NOMO-1 treated with DMSO at 0.1 percent for 48 hours (cell line): ENCODE measurements at regions not wholly inside any gene's neighbourhood (a gene's known extent, or its start where the extent isn't known, plus 50 kb on each side); places are given as distances from the start of the nearest gene placed in this dataset.

Experiments used
- DNase-seq: peaks from one replicate; lab custom pipeline; 2025; ENCODE audit not compliant: unreplicated experiment; lab: John Stamatoyannopoulos, UW

DNA sequence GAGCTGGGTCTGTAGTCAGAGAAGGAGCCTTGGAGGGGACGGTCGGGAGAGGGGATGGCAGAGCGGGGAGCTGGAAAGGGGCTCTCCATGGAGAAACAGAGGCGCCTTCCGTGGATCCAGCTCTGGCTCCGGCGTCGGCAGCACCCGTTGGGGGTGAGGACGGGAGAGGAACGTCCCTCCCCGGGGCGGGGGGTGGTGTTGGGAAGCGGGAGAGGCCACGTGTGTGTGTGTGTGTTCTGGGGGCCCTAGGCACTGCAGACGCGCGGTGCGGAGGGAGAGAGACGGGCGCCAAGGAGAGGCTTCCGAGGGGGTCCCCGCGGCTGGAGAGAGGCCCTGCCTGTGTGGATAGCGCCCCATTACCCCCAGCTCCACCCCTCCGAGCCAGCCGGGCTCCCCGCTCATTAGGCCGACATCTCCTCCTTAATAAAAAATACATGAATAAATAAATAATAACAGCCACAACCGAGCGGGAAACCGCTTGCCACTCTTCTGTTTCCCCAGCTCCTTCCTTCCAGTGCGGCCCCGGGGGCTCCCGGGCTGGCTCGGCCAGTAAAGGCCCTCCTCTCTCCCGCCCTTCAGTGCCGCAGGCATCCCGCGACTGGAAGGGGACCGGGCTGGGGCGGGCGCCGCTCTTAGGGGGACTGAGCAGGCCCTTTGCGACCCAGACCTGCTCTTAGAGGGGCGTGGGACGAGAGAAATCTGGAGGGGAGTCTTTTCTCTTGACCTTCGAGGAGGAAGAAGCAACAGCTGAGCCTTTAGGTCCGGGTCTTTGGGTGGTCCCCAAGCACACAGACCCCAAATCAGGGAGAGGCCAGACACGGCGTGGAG lies 71.3 kb upstream of the ARAP3 start:
- DNase-seq, result no peak

GRCh38 chr5:141747152-141748141 lies 65.4 kb upstream of the ARAP3 start:
- DNase-seq, result no peak

DNA sequence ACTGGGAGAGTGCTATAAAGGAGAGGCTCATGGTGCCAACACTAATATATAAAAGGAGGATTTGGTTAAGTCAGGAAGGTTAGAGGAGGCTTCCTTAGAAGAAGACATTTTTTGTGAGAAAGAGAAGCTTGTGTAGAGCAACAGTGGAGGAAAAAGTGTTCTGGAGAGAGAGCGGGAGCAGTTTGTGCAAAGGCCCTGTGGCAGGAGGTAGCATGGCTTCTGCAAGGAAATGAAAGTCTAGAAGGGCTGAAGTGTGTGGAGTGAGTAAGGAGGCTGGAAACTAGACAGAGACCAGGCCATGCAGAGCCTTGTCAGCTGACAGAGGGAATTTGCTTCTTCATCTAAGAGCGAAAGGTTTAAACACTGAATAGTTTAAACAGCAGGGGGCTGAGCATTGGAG lies 64.4 kb upstream of the ARAP3 start:
- DNase-seq, result no peak

DNA sequence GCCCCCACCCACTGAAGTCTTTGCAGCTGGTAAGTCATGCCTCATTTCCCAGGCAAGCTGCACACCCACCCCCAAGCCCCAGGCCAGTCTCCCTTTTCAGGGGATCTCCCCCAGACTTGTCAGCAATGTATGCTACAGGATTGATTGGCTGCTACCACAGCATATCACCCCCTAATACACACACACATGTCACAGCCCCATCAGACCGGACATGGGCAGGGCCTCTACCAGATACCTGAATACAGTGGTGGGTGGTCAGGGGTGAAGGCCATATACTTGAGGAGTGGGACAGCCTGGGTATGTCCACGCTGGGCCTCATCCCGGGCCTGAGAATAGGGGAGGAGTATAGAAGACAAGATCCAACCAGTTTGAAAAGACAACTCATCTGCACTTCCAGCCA lies 63.4 kb upstream of the ARAP3 start:
- DNase-seq, result no peak

DNA sequence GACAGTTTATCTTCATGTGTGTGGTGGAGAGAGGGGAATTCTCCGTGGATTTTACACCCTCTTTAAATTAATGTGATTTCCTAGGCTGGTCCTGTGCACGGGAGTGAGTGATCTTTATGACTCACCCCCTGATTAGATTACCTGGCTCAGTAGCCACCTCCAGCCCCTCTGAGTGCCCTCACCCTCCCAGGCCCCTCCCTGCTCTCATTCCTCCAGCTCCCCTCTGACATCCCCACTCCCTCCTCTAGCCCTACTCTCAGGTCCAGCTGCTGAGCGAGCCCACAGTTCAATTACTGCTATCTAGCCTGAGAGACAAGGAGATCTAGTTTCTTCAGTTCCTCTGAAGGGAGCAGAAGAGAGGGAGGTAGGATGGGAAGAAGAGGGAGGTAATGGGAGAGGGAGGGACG lies 61.8 kb upstream of the ARAP3 start:
- DNase-seq, result no peak

- DNase-seq, result no peak
These were observed 61.1 kb upstream of the ARAP3 start for GRCh38 chr5:141742866-141743851.

DNA sequence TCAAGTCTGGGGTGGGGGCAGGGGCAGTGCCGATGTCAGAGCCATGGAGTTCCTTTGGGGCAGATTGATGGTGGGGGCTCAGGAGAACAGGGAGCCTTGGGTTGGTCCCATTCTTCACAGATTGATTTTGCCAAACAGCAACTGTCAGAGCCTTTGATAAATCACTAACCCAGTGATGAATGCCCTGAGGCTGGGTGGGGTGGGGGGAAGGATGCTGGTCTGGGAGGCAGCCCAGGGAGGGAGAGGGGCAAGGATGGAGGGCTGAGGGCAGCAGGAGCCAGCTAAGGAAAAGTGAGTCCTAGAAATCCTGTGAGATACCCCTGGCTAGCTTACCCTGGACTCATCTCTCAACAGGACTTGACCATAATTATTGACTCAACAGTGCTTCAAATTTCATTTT lies 60.1 kb upstream of the ARAP3 start:
- DNase-seq, result no peak

GRCh38 chr5:141740885-141741284 lies 58.9 kb upstream of the ARAP3 start:
- DNase-seq, result no peak

DNA sequence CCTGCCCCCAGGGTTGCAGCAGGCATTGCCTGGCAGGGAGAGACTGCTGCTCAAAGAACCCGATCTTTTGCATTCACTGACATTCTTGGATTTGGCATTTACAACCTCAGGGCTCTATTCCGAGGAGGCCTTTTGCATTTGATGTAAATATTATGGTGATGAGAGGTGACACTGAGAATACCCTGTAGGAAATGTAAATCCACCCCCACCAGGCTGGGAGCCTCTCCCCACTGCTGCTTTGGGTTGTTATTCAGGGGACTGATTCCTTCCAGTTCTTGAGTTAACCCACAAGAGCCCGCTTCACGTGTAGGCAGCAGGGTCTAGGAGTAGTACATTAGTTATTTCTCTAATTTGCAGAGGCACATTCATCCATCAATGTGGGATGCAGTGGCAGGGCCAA lies 55.5 kb upstream of the ARAP3 start:
- no peak for DNase-seq

DNA sequence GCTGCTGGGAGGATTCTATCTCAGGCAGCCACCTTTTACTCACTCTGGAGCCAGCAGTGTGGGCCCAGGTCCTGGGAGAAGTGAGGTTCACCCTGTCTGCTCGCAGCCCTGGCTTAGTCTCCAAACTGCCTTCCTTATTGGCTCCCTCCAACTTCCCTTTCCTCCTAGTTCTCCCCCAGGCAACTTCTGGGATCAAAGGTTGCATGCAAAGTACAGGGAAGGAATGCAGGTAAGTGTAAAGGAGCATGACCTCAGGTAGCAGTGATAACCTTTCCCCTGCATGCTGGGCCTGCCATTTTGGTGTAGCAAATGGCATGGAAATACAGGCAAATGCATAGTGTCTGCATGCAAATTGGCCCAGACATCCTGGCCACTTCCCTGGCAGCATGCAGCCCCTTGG lies 53.8 kb upstream of the ARAP3 start:
- DNase-seq, result no peak

DNA sequence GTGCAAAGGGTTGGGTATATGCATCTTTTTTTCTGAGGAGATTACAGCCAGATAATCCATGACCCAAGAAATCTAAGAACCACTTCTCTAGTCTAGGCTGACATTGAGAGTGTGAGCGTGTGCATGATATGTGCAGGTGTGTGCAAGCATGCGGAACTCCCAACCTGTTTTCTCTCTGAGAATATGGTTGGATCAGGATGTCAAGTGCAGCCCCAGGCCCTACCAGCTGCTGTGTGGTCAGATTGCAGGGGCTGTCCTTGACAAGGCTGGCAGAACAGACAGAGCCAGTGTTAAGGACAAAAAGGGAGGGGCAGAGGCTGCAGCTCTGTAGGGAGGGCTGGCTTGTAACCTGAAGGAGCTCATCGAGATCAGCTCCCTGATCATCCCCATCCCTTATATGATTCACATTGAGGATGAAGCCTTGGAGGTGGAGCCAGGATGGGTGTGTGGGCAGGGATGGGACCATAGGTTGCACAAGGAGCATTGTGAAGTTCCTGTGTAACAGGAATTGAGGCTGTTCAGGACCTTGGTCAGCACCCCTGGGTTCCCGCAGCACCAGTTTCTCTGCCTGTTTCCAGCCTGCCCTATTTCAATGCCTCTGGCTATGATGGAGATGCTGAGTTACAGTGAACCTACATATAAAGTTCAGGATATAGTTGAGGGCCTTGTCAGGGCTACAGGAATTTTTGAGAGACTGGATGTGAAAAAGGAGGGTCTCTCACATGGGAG lies 52.6 kb upstream of the ARAP3 start:
- peak; percentile 24 for DNase-seq

DNA sequence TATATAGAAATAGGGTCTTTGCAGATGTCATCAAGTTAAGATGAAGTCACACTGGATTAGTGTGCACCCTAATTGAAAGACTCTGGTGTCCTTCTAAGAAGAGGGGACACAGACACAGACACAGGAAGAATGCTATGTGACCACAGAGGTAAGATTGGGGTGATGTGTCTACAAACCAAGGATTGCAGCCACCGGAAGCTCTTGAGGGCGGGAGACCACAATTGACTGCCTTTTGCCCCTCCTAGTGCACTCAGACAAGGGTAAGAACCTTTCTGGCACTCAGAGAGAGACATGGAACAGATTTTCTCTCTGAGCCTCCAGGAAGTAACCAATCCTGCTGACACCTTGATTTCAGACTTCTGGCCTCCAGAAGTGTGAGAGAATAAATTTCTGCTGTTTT lies 51.2 kb upstream of the ARAP3 start:
- DNase-seq, result no peak

DNA sequence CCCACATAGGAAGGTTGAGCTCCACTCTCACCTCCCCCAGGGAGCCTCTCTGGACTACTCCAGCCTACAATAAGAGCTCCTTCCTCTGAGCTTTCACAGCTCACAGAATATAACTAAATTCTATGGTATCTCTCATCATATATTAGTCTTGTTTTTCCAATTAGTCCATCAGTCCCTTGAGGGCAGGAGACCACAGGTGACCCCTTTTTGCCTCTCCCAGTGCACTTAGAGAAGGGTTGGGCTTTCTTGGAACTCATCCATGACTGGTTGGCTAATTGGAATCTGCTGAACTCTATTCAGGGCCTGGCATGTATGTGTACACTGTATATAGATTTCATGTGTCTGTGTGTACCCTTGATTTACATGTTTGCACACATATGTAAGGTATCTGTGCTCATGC lies 50.4 kb upstream of the ARAP3 start:
- no peak for DNase-seq
